Thymus (tissue), 11 donors: ENCODE measurements at regions not wholly inside any gene's neighbourhood (a gene's known extent, or its start where the extent isn't known, plus 50 kb on each side); places are given as distances from the start of the nearest gene placed in this dataset.
"Not testable (repeated sequence)": the region's sequence is repeated elsewhere in the genome, so short reads cannot be mapped to it uniquely, and the experiment has no call there.

ENCODE experiments used
- DNase-seq, 9 donors: peaks; one replicate each; pipeline ENCODE4 v3.0.0-alpha.2; 2013; ENCODE audit warnings: low spot score in 9 of 9, low read depth in 6 of 9, missing footprints in 1 of 9
- H3K27ac ChIP-seq, 2 donors: one replicate each; pipeline ENCODE4 v1.5.1; 2013; ENCODE audit warnings: control low read depth in 1 of 2, low read depth in 1 of 2, low read length in 1 of 2, mild to moderate bottlenecking in 1 of 2, moderate library complexity in 1 of 2
- H3K27me3 ChIP-seq, 2 donors: one replicate each; pipeline ENCODE4 v1.5.1; 2013; ENCODE audit warnings: low read length in 1 of 2; ENCODE audit not compliant: control insufficient read depth in 2 of 2, insufficient read depth in 1 of 2
- H3K36me3 ChIP-seq, 2 donors: one replicate each; pipeline ENCODE4 v1.5.1; 2013; ENCODE audit warnings: low read length in 1 of 2, mild to moderate bottlenecking in 1 of 2, moderate library complexity in 1 of 2; ENCODE audit not compliant: control insufficient read depth in 2 of 2, insufficient read depth in 2 of 2
- H3K4me1 ChIP-seq, 2 donors: one replicate each; pipeline ENCODE4 v1.5.1; 2013; ENCODE audit warnings: low read length in 2 of 2; ENCODE audit not compliant: control insufficient read depth in 2 of 2, insufficient read depth in 2 of 2
- H3K4me3 ChIP-seq, 2 donors: one replicate each; pipeline ENCODE4 v1.5.1; 2013; ENCODE audit warnings: low read length in 2 of 2, control low read depth in 1 of 2, mild to moderate bottlenecking in 1 of 2
- H3K9me3 ChIP-seq, 2 donors: one replicate each; pipeline ENCODE4 v1.5.1; 2013; ENCODE audit warnings: low read length in 1 of 2, mild to moderate bottlenecking in 1 of 2; ENCODE audit not compliant: control insufficient read depth in 2 of 2, insufficient read depth in 1 of 2
- whole genome bisulfite sequencing: extraction: QIAGEN DNeasy Blood & Tissue Kit; methylation state at CpG from one replicate; pipeline ENCODE4 v1.1.7; 2013; 5-methylcytosine and 5-hydroxymethylcytosine counted together
- donor health status: healthy.

DNA sequence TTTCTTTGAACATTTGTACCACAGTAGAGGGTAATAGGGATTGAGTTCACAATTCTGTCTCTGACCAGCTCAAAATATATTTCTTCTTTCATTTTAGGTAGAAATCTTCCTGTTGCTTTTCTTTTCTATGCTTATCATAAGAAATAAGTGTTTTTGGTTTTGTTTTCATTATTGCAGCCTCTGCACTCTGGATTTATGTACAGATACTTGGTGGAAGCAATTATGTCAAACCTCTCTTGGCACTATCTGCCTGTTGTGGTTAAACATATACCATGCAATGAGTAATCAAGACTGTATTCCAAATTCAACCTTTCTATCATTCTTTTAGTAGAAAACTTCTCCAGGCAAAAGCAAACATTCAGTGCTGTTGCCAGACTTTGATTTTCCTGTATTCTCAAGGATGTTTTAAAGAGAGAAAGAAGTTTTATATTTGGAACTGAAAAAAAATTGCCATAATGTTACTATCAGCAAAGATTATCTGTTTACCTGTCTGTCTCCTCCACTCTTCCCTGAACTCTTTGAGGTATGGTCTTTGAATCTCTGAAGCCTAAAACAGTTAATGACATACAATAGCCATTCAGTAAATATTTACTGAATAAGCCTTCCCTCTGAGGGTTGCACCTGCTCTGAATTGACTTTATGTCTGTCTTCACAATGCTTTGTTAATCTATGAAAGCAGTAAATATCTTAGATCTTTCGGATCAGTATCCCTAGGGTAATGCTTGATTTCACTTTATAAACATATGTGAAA, 612.5 kb upstream of the PRR20A start:
- Histone ChIP-seq H3K4me3 (no peak overlapping the region), H3K9me3 (peaks cover 0 to 2% of the 10 kb centered on the region in 2 donors), H3K36me3 (no peaks in the 10 kb centered on the region), H3K27me3 (no peaks in the 10 kb centered on the region), H3K27ac (no peak overlapping the region), H3K4me1 (no peaks in the 10 kb centered on the region)
- WGBS = 63% methylated on average over 1 of the region's 1 CpG
- no peak for DNase-seq

DNA sequence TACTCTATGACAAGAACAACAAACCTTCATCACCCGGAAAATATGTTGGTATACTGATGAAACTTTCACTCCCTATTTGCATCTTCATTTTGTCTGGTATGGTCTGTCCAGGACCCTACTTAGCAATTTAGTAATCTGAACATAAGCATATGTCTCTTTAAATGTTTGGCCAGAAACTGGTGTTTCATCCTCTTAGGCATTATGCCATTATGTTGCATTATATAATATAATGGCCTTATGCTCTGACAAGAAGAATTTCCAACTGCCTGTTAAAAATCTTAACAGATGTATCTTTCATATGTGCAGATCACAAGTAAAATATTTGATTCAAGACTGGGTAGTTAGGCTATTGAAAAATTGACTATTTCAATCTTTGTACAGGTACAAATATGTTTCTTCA, 610.6 kb upstream of the PRR20A start:
- Histone ChIP-seq H3K4me3 (no peak overlapping the region), H3K9me3 (no peaks in the 10 kb centered on the region), H3K4me1 (no peaks in the 10 kb centered on the region), H3K36me3 (no peaks in the 10 kb centered on the region), H3K27ac (no peak overlapping the region), H3K27me3 (no peaks in the 10 kb centered on the region)
- WGBS = 95% methylated on average over 1 of the region's 1 CpG
- no peak for DNase-seq

DNA sequence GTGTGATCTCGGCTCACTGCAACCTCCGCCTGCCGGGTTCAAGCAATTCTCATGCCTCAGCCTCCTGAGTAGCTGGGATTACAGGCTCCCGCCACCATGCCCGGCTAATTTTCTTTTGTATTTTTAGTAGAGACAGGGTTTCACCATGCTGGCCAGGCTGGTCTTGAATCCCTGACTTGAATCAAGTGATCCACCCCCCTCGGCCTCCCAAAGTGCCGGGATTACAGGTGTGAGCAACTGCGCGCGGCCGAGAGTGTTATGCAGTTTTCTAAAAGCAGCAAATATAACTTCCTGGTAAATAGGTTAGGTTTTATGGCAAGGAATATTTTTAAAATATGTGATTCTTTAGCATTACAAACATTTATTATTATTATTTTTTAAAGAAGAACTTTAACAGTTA, 592.8 kb upstream of the PRR20A start:
- not testable (repeated sequence) for H3K27me3 ChIP-seq, H3K4me1 ChIP-seq, H3K36me3 ChIP-seq, H3K4me3 ChIP-seq, DNase-seq, H3K27ac ChIP-seq, H3K9me3 ChIP-seq
- 98% methylated on average over 11 of the region's 11 CpGs for WGBS

DNA sequence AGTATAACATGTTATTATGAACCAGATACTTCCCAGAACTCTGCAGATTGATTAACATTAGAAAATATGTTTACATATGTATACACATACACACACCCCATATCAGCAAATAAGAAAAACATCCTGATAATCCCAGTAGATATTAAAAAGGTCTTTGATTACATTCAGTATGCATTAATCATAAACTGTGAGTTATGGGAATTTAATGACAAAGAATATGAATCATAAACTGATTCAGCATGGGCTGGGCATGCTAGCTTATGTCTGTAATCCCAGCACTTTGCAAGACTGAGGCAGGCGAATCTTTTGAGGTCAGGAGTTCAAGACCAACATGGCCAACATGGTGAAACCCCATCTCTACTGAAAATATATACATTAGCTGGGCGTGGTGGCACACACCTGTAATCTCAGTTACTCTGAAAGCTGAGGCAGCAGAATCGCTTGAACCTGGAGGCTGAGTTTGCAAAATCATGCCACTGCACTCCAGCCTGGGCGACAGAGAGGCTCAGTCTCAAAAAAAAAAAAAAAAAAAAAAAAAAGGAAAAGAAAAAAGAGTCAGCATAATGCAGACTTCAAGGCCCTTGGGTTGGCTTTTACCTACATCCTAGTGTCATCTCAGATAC, 581.9 kb upstream of the PRR20A start:
- no peaks in the 10 kb centered on the region for H3K36me3 ChIP-seq
- no peaks in the 10 kb centered on the region for H3K4me1 ChIP-seq
- no peak for DNase-seq
- H3K27me3 ChIP-seq = no peaks in the 10 kb centered on the region
- H3K4me3 ChIP-seq = no peak overlapping the region
- H3K27ac ChIP-seq = no peak overlapping the region
- WGBS = 88% methylated on average over 4 of the region's 4 CpGs
- peaks cover 0 to 3% of the 10 kb centered on the region in 2 donors for H3K9me3 ChIP-seq

DNA sequence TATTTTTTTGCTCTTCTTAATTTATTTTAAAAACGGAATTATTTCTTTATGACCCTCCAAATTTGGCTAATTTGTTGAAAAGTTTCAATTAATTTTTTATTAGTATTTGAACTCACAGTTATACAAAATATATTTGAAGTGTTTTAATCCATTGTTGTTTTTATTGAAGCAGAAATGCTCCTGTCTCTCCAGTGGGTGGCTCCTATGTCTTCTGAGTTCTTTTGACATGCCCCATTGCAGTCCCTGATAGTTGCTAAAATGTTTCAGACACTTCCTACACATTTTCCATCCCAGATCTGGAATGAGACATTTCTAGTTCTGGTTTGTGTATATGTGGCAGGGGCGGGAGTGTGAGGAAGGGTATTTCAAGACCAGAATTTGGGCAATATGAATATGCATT, 579.4 kb upstream of the PRR20A start:
- Histone ChIP-seq H3K27me3 (no peaks in the 10 kb centered on the region), H3K4me3 (no peak overlapping the region), H3K36me3 (no peaks in the 10 kb centered on the region), H3K27ac (no peak overlapping the region), H3K9me3 (peaks cover 0 to under 1% of the 10 kb centered on the region in 2 donors), H3K4me1 (no peaks in the 10 kb centered on the region)
- WGBS = 90% methylated on average over 2 of the region's 2 CpGs
- no peak for DNase-seq

DNA sequence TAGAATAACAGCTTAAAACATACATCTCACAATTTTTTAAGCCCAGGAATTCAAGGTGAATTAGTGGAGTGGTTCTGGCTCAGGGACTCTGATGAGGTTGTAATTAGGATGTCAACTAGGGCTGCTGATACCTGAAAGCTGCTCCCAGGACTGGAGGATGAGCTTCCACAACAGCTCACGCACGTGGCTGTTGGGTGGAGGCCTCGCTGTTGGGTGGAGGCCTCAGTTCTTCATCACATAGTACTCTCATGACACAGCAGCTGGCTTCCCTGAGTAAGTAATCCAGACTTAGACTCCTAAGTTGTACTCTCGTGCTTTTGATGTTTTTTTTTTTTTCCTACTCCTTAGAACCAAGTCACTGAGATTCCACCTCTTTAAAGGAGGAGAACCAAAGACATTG, 577.1 kb upstream of the PRR20A start:
- Histone ChIP-seq H3K4me3 (no peak overlapping the region), H3K27ac (no peak overlapping the region), H3K27me3 (no peaks in the 10 kb centered on the region), H3K36me3 (no peaks in the 10 kb centered on the region), H3K9me3 (no peaks in the 10 kb centered on the region), H3K4me1 (no peaks in the 10 kb centered on the region)
- DNase-seq = no peak
- WGBS = 83% methylated on average over 4 of the region's 4 CpGs

DNA sequence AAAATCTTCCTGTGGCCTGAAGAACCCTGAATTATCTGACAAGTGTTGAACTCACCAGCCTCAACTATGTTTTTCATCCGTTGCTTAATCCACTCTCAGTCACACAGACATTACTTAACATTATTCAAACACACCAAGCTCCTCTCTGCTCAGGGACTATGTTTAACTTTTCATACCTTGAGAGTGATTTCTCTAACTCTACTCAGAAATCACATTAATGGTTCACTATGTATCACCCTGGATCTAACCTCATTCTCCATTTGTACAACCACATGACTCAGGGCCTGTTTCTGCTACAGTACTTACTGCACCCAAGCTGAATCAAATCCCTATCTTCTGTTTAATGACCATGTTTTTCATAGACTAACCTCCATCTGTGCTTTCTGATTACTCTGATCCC, 553.7 kb upstream of the PRR20A start:
- Histone ChIP-seq H3K27me3 (no peaks in the 10 kb centered on the region), H3K36me3 (no peaks in the 10 kb centered on the region), H3K4me1 (no peaks in the 10 kb centered on the region), H3K4me3 (no peak overlapping the region), H3K9me3 (peaks cover 1 to 2% of the 10 kb centered on the region in 2 donors), H3K27ac (no peak overlapping the region)
- DNase-seq = no peak
- WGBS = 86% methylated on average over 1 of the region's 1 CpG

DNA sequence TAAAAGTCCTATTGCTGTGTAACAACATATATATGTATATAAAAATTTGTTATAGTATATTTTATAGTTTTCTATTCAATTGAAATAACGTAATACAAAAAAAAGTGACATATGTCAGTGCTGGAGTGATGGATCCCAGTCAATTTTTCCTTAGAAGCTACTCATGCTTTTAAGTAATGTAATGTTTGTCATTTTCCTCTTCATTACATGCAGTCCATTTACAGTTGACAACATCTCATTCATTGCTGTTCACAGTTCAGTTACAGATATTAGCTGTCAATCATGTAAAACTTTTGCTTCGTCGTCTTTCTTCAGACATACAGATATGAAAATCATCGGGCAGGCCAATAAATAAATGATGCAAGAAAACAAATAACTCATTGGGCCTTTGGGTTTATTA, 525.1 kb upstream of the PRR20A start:
- H3K4me3 ChIP-seq = no peak overlapping the region
- H3K9me3 ChIP-seq = peaks cover 0 to 4% of the 10 kb centered on the region in 2 donors
- DNase-seq = no peak
- no peaks in the 10 kb centered on the region for H3K36me3 ChIP-seq
- WGBS = 95% methylated on average over 4 of the region's 4 CpGs
- no peaks in the 10 kb centered on the region for H3K4me1 ChIP-seq
- H3K27me3 ChIP-seq = no peaks in the 10 kb centered on the region
- no peak overlapping the region for H3K27ac ChIP-seq

DNA sequence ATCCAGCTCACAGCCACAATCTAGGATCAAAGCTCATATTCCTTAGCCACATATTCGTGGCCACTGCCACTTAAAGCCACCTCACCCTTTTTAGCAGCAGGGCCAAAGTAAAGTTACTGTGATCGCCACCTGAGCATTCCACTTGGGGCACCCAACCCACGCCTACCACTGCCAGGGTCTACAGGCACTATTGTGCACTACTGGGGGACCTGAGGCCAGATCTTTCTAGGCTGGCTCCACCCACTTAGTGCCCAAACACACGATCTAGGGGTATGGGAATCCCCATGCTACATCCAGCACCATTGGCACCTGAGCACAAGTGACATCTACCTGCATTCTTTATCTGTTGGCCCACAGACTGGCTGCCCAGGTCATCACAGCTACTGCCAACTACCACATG, 517.9 kb upstream of the PRR20A start:
- Histone ChIP-seq H3K4me3 (no peak overlapping the region), H3K27ac (no peak overlapping the region), H3K4me1 (no peaks in the 10 kb centered on the region), H3K27me3 (no peaks in the 10 kb centered on the region), H3K9me3 (peaks cover 2 to 11% of the 10 kb centered on the region in 2 donors), H3K36me3 (no peaks in the 10 kb centered on the region)
- 87% methylated on average over 4 of the region's 4 CpGs for whole genome bisulfite sequencing
- DNase-seq = no peak
